H9 (cell line): ENCODE measurements at regions not wholly inside any gene's neighbourhood (a gene's known extent, or its start where the extent isn't known, plus 50 kb on each side); places are given as distances from the start of the nearest gene placed in this dataset.

ENCODE experiments used
- DNase-seq: peaks from one replicate; pipeline ENCODE4 v3.0.0-alpha.2; 2017
- H2AFZ ChIP-seq: one replicate; pipeline ENCODE4 v1.6.1; 2013; ENCODE audit warnings: mild to moderate bottlenecking, low read length, control low read depth, moderate library complexity
- H2AK5ac ChIP-seq: 2 replicates; pipeline ENCODE4 v1.6.1; 2013; ENCODE audit warnings: low read length, control low read depth, mixed read lengths; ENCODE audit not compliant: insufficient read length
- H2BK120ac ChIP-seq: one replicate; pipeline ENCODE4 v1.6.1; 2013; ENCODE audit warnings: low read depth, mild to moderate bottlenecking, low read length, control low read depth, inconsistent platforms; ENCODE audit not compliant: poor library complexity, severe bottlenecking
- H2BK12ac ChIP-seq: 2 replicates; pipeline ENCODE4 v1.6.1; 2013; ENCODE audit warnings: low read length, control low read depth, mixed read lengths, low read depth; ENCODE audit not compliant: insufficient read length
- H2BK15ac ChIP-seq: 2 replicates; pipeline ENCODE4 v1.6.1; 2013; ENCODE audit warnings: low read depth, low read length, control low read depth
- H2BK20ac ChIP-seq: one replicate; pipeline ENCODE4 v1.6.1; 2013; ENCODE audit warnings: low read depth, mild to moderate bottlenecking, low read length, control low read depth, inconsistent platforms; ENCODE audit not compliant: poor library complexity, severe bottlenecking
- H2BK5ac ChIP-seq: 2 replicates; pipeline ENCODE4 v1.6.1; 2013; ENCODE audit warnings: low read length, control low read depth, mixed read lengths; ENCODE audit not compliant: insufficient read length
- H3K14ac ChIP-seq: 2 replicates; pipeline ENCODE4 v1.6.1; 2013; ENCODE audit warnings: low read length, control low read depth; ENCODE audit not compliant: insufficient read depth
- H3K18ac ChIP-seq: 2 replicates; pipeline ENCODE4 v1.6.1; 2013; ENCODE audit warnings: low read depth, mild to moderate bottlenecking, mixed read lengths, low read length, control low read depth; ENCODE audit not compliant: insufficient read length
- H3K23ac ChIP-seq: 2 replicates; pipeline ENCODE4 v1.6.1; 2013; ENCODE audit warnings: low read length, control low read depth, mixed read lengths, low read depth; ENCODE audit not compliant: insufficient read length
- H3K23me2 ChIP-seq: 2 replicates; pipeline ENCODE4 v1.6.1; 2013; ENCODE audit warnings: low read depth, mild to moderate bottlenecking, mixed read lengths, low read length, control low read depth; ENCODE audit not compliant: insufficient read length, poor library complexity, severe bottlenecking
- H3K27ac ChIP-seq: 2 replicates; pipeline ENCODE4 v1.5.1; 2013; ENCODE audit warnings: low read length, control low read depth, mixed read lengths, low read depth; ENCODE audit not compliant: insufficient read length
- H3K27me3 ChIP-seq: 2 replicates; pipeline ENCODE4 v1.6.1; 2013; ENCODE audit warnings: low read length, control low read depth, inconsistent platforms; ENCODE audit not compliant: insufficient read depth
- H3K4ac ChIP-seq: 2 replicates; pipeline ENCODE4 v1.6.1; 2013; ENCODE audit warnings: low read depth, mild to moderate bottlenecking, control low read depth, inconsistent platforms, low read length, moderate library complexity
- H3K4me1 ChIP-seq: 2 replicates; pipeline ENCODE4 v1.6.1; 2013; ENCODE audit warnings: low read length, control low read depth, inconsistent platforms; ENCODE audit not compliant: insufficient read depth
- H3K4me2 ChIP-seq: 2 replicates; pipeline ENCODE4 v1.6.1; 2013; ENCODE audit warnings: low read length, control low read depth, mixed read lengths; ENCODE audit not compliant: insufficient read length, insufficient read depth
- H3K56ac ChIP-seq: 2 replicates; pipeline ENCODE4 v1.6.1; 2013; ENCODE audit warnings: low read depth, mild to moderate bottlenecking, mixed read lengths, low read length, control low read depth; ENCODE audit not compliant: insufficient read length
- H3K79me1 ChIP-seq: 2 replicates; pipeline ENCODE4 v1.6.1; 2013; ENCODE audit warnings: low read depth, mild to moderate bottlenecking, moderate library complexity, low read length, control low read depth, inconsistent platforms; ENCODE audit not compliant: insufficient read depth, poor library complexity, severe bottlenecking
- H3K79me2 ChIP-seq: 2 replicates; pipeline ENCODE4 v1.6.1; 2013; ENCODE audit warnings: low read length, control low read depth, inconsistent platforms; ENCODE audit not compliant: insufficient read depth
- H3K9ac ChIP-seq: 2 replicates; pipeline ENCODE4 v1.6.1; 2013; ENCODE audit warnings: low read length, control low read depth, mixed read lengths; ENCODE audit not compliant: insufficient read length; ENCODE audit errors: extremely low read depth
- H3K9me3 ChIP-seq: one replicate; pipeline ENCODE4 v1.6.1; 2013; ENCODE audit warnings: low read depth, low read length, inconsistent platforms; ENCODE audit not compliant: control insufficient read depth
- H3T11ph ChIP-seq: one replicate; pipeline ENCODE4 v1.6.1; 2013; ENCODE audit warnings: mild to moderate bottlenecking, low read length, control low read depth, inconsistent platforms
- H4K20me1 ChIP-seq: one replicate; pipeline ENCODE4 v1.6.1; 2013; ENCODE audit not compliant: control insufficient read depth, insufficient read length, insufficient read depth
- H4K5ac ChIP-seq: 2 replicates; pipeline ENCODE4 v1.6.1; 2013; ENCODE audit warnings: low read depth, mild to moderate bottlenecking, mixed read lengths, low read length, control low read depth; ENCODE audit not compliant: insufficient read length
- H4K8ac ChIP-seq: replicated peaks from 2 replicates; pipeline ENCODE4 v1.6.1; 2013; ENCODE audit warnings: low read length, control low read depth, mixed read lengths, low read depth; ENCODE audit not compliant: insufficient read length
- H4K91ac ChIP-seq: 2 replicates; pipeline ENCODE4 v1.6.1; 2013; ENCODE audit warnings: low read depth, mild to moderate bottlenecking, moderate library complexity, mixed read lengths, low read length, control low read depth; ENCODE audit not compliant: insufficient read length
- H3K27ac Mint-ChIP-seq, 3 experiments: 2 replicates in 2 of 3; 3 replicates in 1 of 3; pipeline ENCODE4 v1.8.0; 2020 to 2021; ENCODE audit warnings: mixed read lengths in 3 of 3, mild to moderate bottlenecking in 1 of 3, moderate library complexity in 1 of 3
- H3K27me3 Mint-ChIP-seq: 2 replicates; pipeline ENCODE4 v1.8.0; 2021; ENCODE audit warnings: low read depth, mild to moderate bottlenecking, moderate library complexity, mixed read lengths
- H3K36me3 Mint-ChIP-seq, 3 experiments: 2 replicates in 2 of 3; 3 replicates in 1 of 3; pipeline ENCODE4 v1.8.0; 2020 to 2021; ENCODE audit warnings: low read depth in 3 of 3, mixed read lengths in 3 of 3; ENCODE audit not compliant: insufficient read depth in 1 of 3
- H3K4me1 Mint-ChIP-seq, 2 experiments: 2 replicates each; pipeline ENCODE4 v1.8.0; 2020; ENCODE audit warnings: mixed read lengths in 2 of 2
- H3K4me3 Mint-ChIP-seq, 2 experiments: 2 replicates in 1 of 2; 3 replicates in 1 of 2; pipeline ENCODE4 v1.8.0; 2020 to 2021; ENCODE audit warnings: mild to moderate bottlenecking in 2 of 2, mixed read lengths in 2 of 2, moderate library complexity in 1 of 2
- H3K9me3 Mint-ChIP-seq, 2 experiments: 2 replicates in 1 of 2; 3 replicates in 1 of 2; pipeline ENCODE4 v1.8.0; 2020; ENCODE audit warnings: mild to moderate bottlenecking in 2 of 2, mixed read lengths in 2 of 2, moderate library complexity in 1 of 2
- CTCF ChIP-seq: fragments of 200-600 bp; sonication (generic); conservative IDR thresholded peaks from 3 replicates; pipeline ENCODE4 v1.8.0; 2021; ENCODE audit warnings: antibody characterized with exemption, mild to moderate bottlenecking
- WGBS: extraction: QIAGEN DNeasy Blood & Tissue Kit; methylation state at CpG from one replicate; pipeline ENCODE4 v1.1.7; 2013; ENCODE audit warnings: missing lambda C conversion rate, low lambda C conversion rate, mixed read lengths; ENCODE audit not compliant: insufficient read length; ENCODE audit errors: extremely low coverage; 5-methylcytosine and 5-hydroxymethylcytosine counted together

GRCh38 chr6:166078294-166078693 lies 89.4 kb downstream of the TBXT start:
- no peak overlapping the region for H3K18ac ChIP-seq
- no peak overlapping the region for H3K4me2 ChIP-seq
- H4K8ac ChIP-seq = no peak overlapping the region
- H3K23ac ChIP-seq = no peak overlapping the region
- Mint-ChIP-seq H3K4me1 (no peaks in the 10 kb centered on the region; a peak in 1 of 4 replicates), H3K4me3 (no peak overlapping the region), H3K36me3 (no peaks in the 10 kb centered on the region), H3K27ac (no peak overlapping the region), H3K9me3 (no peaks in the 10 kb centered on the region), H3K27me3 (no peaks in the 10 kb centered on the region; the same call in none of the 2 replicates)
- no peak for DNase-seq
- H3K14ac ChIP-seq = no peak overlapping the region
- no peak overlapping the region for H3K4ac ChIP-seq
- H4K91ac ChIP-seq = no peak overlapping the region
- H2BK120ac ChIP-seq = no peak overlapping the region
- no peaks in the 10 kb centered on the region for H3K9me3 ChIP-seq
- H2AFZ ChIP-seq = no peak overlapping the region
- H3K9ac ChIP-seq = no peak overlapping the region
- H4K5ac ChIP-seq = no peak overlapping the region
- no peak for TF ChIP-seq CTCF
- H3K56ac ChIP-seq = no peak overlapping the region
- WGBS = no CpG with 5 or more reads among the region's 3 CpGs
- H2BK15ac ChIP-seq = no peak overlapping the region
- H2AK5ac ChIP-seq = no peak overlapping the region
- H3K79me2 ChIP-seq = no peaks in the 10 kb centered on the region
- H3K27ac ChIP-seq = no peak overlapping the region
- no peaks in the 10 kb centered on the region for H3K27me3 ChIP-seq
- no peaks in the 10 kb centered on the region for H4K20me1 ChIP-seq
- H2BK20ac ChIP-seq = no peak overlapping the region
- H3T11ph ChIP-seq = no peak overlapping the region
- H2BK12ac ChIP-seq = no peak overlapping the region
- H3K4me1 ChIP-seq = no peaks in the 10 kb centered on the region
- no peak overlapping the region for H2BK5ac ChIP-seq
- H3K23me2 ChIP-seq = no peaks in the 10 kb centered on the region
- H3K79me1 ChIP-seq = no peaks in the 10 kb centered on the region
